Lung (tissue), 11 donors: ENCODE measurements at regions not wholly inside any gene's neighbourhood (a gene's known extent, or its start where the extent isn't known, plus 50 kb on each side); places are given as distances from the start of the nearest gene placed in this dataset.

ENCODE experiments used
- ATAC-seq: fragments of 200-7000 bp; cut with Tn5 transposase; one replicate; pipeline ENCODE4 v1.9.1; 2020; ENCODE audit warnings: moderate number of reproducible peaks; ENCODE audit not compliant: insufficient read depth, low FRiP score
- DNase-seq, 3 donors: peaks; one replicate each; pipeline ENCODE4 v3.0.0-alpha.2; 2013 to 2017
- H3K27ac ChIP-seq, 2 donors: one replicate each; pipeline ENCODE4 v1.5.1; 2013; ENCODE audit warnings: mild to moderate bottlenecking in 2 of 2, moderate library complexity in 2 of 2, control low read depth in 1 of 2, inconsistent platforms in 1 of 2, low read depth in 1 of 2, low read length in 1 of 2
- H3K27me3 ChIP-seq, 3 donors: one replicate each; pipeline ENCODE4 v1.5.1; 2013; ENCODE audit warnings: low read length in 2 of 3; ENCODE audit not compliant: control insufficient read depth in 3 of 3, insufficient read depth in 3 of 3
- H3K36me3 ChIP-seq, 4 donors: one replicate each; pipeline ENCODE4 v1.5.1; 2013; ENCODE audit warnings: low read length in 4 of 4, mild to moderate bottlenecking in 1 of 4, moderate library complexity in 1 of 4; ENCODE audit not compliant: control insufficient read depth in 4 of 4, insufficient read depth in 4 of 4
- H3K4me1 ChIP-seq, 5 donors: one replicate each; pipeline ENCODE4 v1.5.1; 2013; ENCODE audit warnings: low read length in 5 of 5, mild to moderate bottlenecking in 2 of 5, moderate library complexity in 1 of 5; ENCODE audit not compliant: control insufficient read depth in 5 of 5, insufficient read depth in 5 of 5
- H3K4me3 ChIP-seq: one replicate; pipeline ENCODE4 v1.5.1; 2013; ENCODE audit warnings: mild to moderate bottlenecking, control low read depth, moderate library complexity
- H3K9ac ChIP-seq, 2 donors: one replicate each; pipeline ENCODE4 v1.5.1; 2013; ENCODE audit warnings: low read length in 2 of 2, control low read depth in 1 of 2; ENCODE audit not compliant: insufficient read depth in 1 of 2
- H3K9me3 ChIP-seq, 4 donors: one replicate each; pipeline ENCODE4 v1.5.1; 2013; ENCODE audit warnings: low read length in 3 of 4, mild to moderate bottlenecking in 1 of 4, moderate library complexity in 1 of 4; ENCODE audit not compliant: control insufficient read depth in 4 of 4, insufficient read depth in 3 of 4
- CTCF ChIP-seq: IDR thresholded peaks from 2 replicates; pipeline ENCODE4 v1.5.1; 2012; ENCODE audit warnings: mild to moderate bottlenecking; ENCODE audit errors: control extremely low read depth, extremely low read depth
- WGBS, 2 donors: extraction: QIAGEN DNeasy Blood & Tissue Kit; methylation state at CpG; one replicate each; pipeline ENCODE4 v1.1.7; 2013; 5-methylcytosine and 5-hydroxymethylcytosine counted together
- donor health status: control.
- donor health status: control.
- donor health status: Bipolar disorder and iron deficiency.
- donor health status: healthy.
- donor health status: DM: yes; HTN: yes; CAD: no.

GRCh38 chr15:91374336-91374735, 274.3 kb downstream of the SV2B start:
- Histone ChIP-seq H3K36me3 (no peaks in the 10 kb centered on the region), H3K4me3 (no peak overlapping the region), H3K27ac (no peak overlapping the region), H3K9ac (no peak overlapping the region), H3K27me3 (no peaks in the 10 kb centered on the region), H3K4me1 (peaks cover 0 to 1% (median 0%) of the 10 kb centered on the region in 5 donors), H3K9me3 (peaks cover 0 to 4% (median 0%) of the 10 kb centered on the region in 4 donors)
- 89 to 90% methylated on average over 3 of the region's 3 CpGs for WGBS, 2 donors
- no peak for TF ChIP-seq CTCF
- no peak for DNase-seq
- ATAC-seq = no peak

GRCh38 chr15:91376038-91376437, 276.0 kb downstream of the SV2B start:
- H3K4me3 ChIP-seq = no peak overlapping the region
- ATAC-seq (no peak), DNase-seq (no peak)
- no peaks in the 10 kb centered on the region for H3K36me3 ChIP-seq
- peaks cover 0 to 4% (median under 1%) of the 10 kb centered on the region in 4 donors for H3K9me3 ChIP-seq
- no peak overlapping the region for H3K9ac ChIP-seq
- no peak for TF ChIP-seq CTCF
- no peaks in the 10 kb centered on the region for H3K27me3 ChIP-seq
- no peaks in the 10 kb centered on the region for H3K4me1 ChIP-seq
- WGBS, 2 donors = 74 to 85% methylated on average over 12 of the region's 12 CpGs
- H3K27ac ChIP-seq = no peak overlapping the region

GRCh38 chr15:91380114-91380513, 280.1 kb downstream of the SV2B start:
- no peaks in the 10 kb centered on the region for H3K27me3 ChIP-seq
- H3K4me1 ChIP-seq = no peaks in the 10 kb centered on the region
- H3K27ac ChIP-seq = no peak overlapping the region
- no peak for ATAC-seq
- peaks cover 0 to 1% (median 0%) of the 10 kb centered on the region in 4 donors for H3K9me3 ChIP-seq
- no peak for TF ChIP-seq CTCF
- no peak overlapping the region for H3K4me3 ChIP-seq
- DNase-seq = no peak
- 51 to 67% methylated on average over 2 of the region's 2 CpGs for WGBS, 2 donors
- H3K36me3 ChIP-seq = no peaks in the 10 kb centered on the region
- no peak overlapping the region for H3K9ac ChIP-seq

- TF ChIP-seq CTCF = no peak
- WGBS, 2 donors = 87 to 91% methylated on average over 2 of the region's 2 CpGs
- Histone ChIP-seq H3K27me3 (no peaks in the 10 kb centered on the region), H3K4me1 (no peaks in the 10 kb centered on the region), H3K9me3 (peaks cover 0 to 1% (median 0%) of the 10 kb centered on the region in 4 donors), H3K36me3 (no peaks in the 10 kb centered on the region), H3K4me3 (no peak overlapping the region), H3K9ac (no peak overlapping the region), H3K27ac (no peak overlapping the region)
- no peak for DNase-seq
- ATAC-seq = no peak
Observed at GRCh38 chr15:91383532-91383931, 283.5 kb downstream of the SV2B start.
